HEK293T (cell line): ENCODE measurements at regions not wholly inside any gene's neighbourhood (a gene's known extent, or its start where the extent isn't known, plus 50 kb on each side); places are given as distances from the start of the nearest gene placed in this dataset.
"Not testable (repeated sequence)": the region's sequence is repeated elsewhere in the genome, so short reads cannot be mapped to it uniquely, and the experiment has no call there.

Experiments
- CTCF ChIA-PET: fragments of 350-600 bp; formaldehyde crosslinking; extraction: SDS; loops from one replicate; lab custom pipeline; 2021; ENCODE audit warnings: antibody characterized with exemption, inconsistent platforms; lab: Yijun Ruan, JAX
- POLR2A ChIA-PET: fragments of 350-600 bp; formaldehyde crosslinking; extraction: SDS; loops from one replicate; lab custom pipeline; 2020; ENCODE audit warnings: antibody characterized with exemption, inconsistent platforms; lab: Yijun Ruan, JAX
- DNase-seq: peaks from one replicate; pipeline ENCODE4 v3.0.0; 2012; ENCODE audit warnings: mixed read lengths; ENCODE audit errors: extremely low spot score
- ARNT ChIP-seq: fragments of 450-650 bp; IDR thresholded peaks from 2 replicates; pipeline ENCODE4 v1.6.1; 2017; ENCODE audit warnings: mild to moderate bottlenecking
- BHLHE40 ChIP-seq: fragments of 450-650 bp; IDR thresholded peaks from 2 replicates; pipeline ENCODE4 v1.6.1; 2016; ENCODE audit warnings: mild to moderate bottlenecking, moderate library complexity, borderline replicate concordance
- CTBP1 ChIP-seq: fragments of 450-650 bp; IDR thresholded peaks from 2 replicates; pipeline ENCODE4 v1.6.1; 2016; ENCODE audit warnings: borderline replicate concordance
- ELF4 ChIP-seq: fragments of 450-650 bp; IDR thresholded peaks from 2 replicates; pipeline ENCODE4 v1.6.1; 2017; ENCODE audit warnings: antibody characterized with exemption
- FOXA1 ChIP-seq: fragments of 450-650 bp; IDR thresholded peaks from 2 replicates; pipeline ENCODE4 v1.6.1; 2016; ENCODE audit warnings: mild to moderate bottlenecking
- FOXK2 ChIP-seq: fragments of 450-650 bp; IDR thresholded peaks from 2 replicates; pipeline ENCODE4 v1.6.1; 2016; ENCODE audit warnings: mild to moderate bottlenecking
- FOXM1 ChIP-seq: fragments of 450-650 bp; IDR thresholded peaks from 2 replicates; pipeline ENCODE4 v1.6.1; 2017; ENCODE audit warnings: mild to moderate bottlenecking, borderline replicate concordance
- HDGF ChIP-seq: fragments of 450-650 bp; IDR thresholded peaks from 2 replicates; pipeline ENCODE4 v1.6.1; 2017; ENCODE audit warnings: antibody characterized with exemption, borderline replicate concordance
- L3MBTL2 ChIP-seq: fragments of 450-650 bp; conservative IDR thresholded peaks from 2 replicates; pipeline ENCODE4 v1.6.1; 2016; ENCODE audit warnings: mild to moderate bottlenecking
- LEF1 ChIP-seq: fragments of 450-650 bp; IDR thresholded peaks from 2 replicates; pipeline ENCODE4 v1.6.1; 2017; ENCODE audit warnings: mild to moderate bottlenecking, borderline replicate concordance
- NFRKB ChIP-seq: fragments of 450-650 bp; IDR thresholded peaks from 2 replicates; pipeline ENCODE4 v1.6.1; 2016; ENCODE audit warnings: mild to moderate bottlenecking, moderate library complexity
- PKNOX1 ChIP-seq: fragments of 450-650 bp; IDR thresholded peaks from 2 replicates; pipeline ENCODE4 v1.6.1; 2016
- SP1 ChIP-seq: fragments of 450-650 bp; IDR thresholded peaks from 2 replicates; pipeline ENCODE4 v1.6.1; 2017
- SUZ12 ChIP-seq: fragments of 450-650 bp; IDR thresholded peaks from 2 replicates; pipeline ENCODE4 v1.6.1; 2016; ENCODE audit warnings: mild to moderate bottlenecking
- TARDBP ChIP-seq: fragments of 450-650 bp; IDR thresholded peaks from 2 replicates; pipeline ENCODE4 v1.6.1; 2016
- ZNF384 ChIP-seq: fragments of 450-650 bp; IDR thresholded peaks from 2 replicates; pipeline ENCODE4 v1.6.1; 2016

GRCh38 chr12:90546511-90546910 lies 408.5 kb downstream of the CCER1 start:
- no peak for DNase-seq
- POLR2A ChIA-PET, result no interaction called here

GRCh38 chr12:90543841-90544240 lies 411.1 kb downstream of the CCER1 start:
- CTCF ChIA-PET, result no interaction called here

More at GRCh38 chr12:90546511-90546910, 408.5 kb downstream of the CCER1 start:
- TF ChIP-seq ARNT (no peak), FOXK2 (no peak), TARDBP (no peak), LEF1 (no peak), ELF4 (no peak), ZNF384 (no peak), NFRKB (no peak), SUZ12 (no peak), BHLHE40 (no peak), SP1 (no peak), HDGF (no peak), L3MBTL2 (no peak), PKNOX1 (no peak), FOXM1 (no peak)
- CTCF ChIA-PET, result no interaction called here

GRCh38 chr12:90543374-90543773 lies 411.6 kb downstream of the CCER1 start:
- ChIA-PET POLR2A (no interaction called here), CTCF (no interaction called here)
- TF ChIP-seq ELF4 (no peak), NFRKB (no peak), ARNT (no peak), SUZ12 (no peak), CTBP1 (no peak), TARDBP (no peak), FOXM1 (no peak), PKNOX1 (no peak)
- DNase-seq, result no peak

More at GRCh38 chr12:90543841-90544240, 411.1 kb downstream of the CCER1 start:
- TF ChIP-seq FOXM1 (no peak), SUZ12 (no peak), SP1 (no peak), PKNOX1 (no peak), FOXK2 (no peak), CTBP1 (no peak), LEF1 (no peak), BHLHE40 (no peak), TARDBP (no peak), HDGF (no peak), FOXA1 (no peak), ARNT (no peak), L3MBTL2 (no peak), NFRKB (no peak), ELF4 (no peak), ZNF384 (no peak)
- DNase-seq, result no peak
- POLR2A ChIA-PET, result no interaction called here

- DNase-seq, POLR2A ChIA-PET, CTCF ChIA-PET: not testable (repeated sequence)
These were observed 412.1 kb downstream of the CCER1 start for GRCh38 chr12:90542852-90543251.

- POLR2A ChIA-PET, CTCF ChIA-PET, DNase-seq: not testable (repeated sequence)
These were observed 421.1 kb downstream of the CCER1 start for GRCh38 chr12:90533828-90534227.

- ChIA-PET POLR2A (no interaction called here), CTCF (no interaction called here)
- TF ChIP-seq NFRKB (no peak), PKNOX1 (no peak)
- DNase-seq, result no peak
These were observed 434.8 kb downstream of the CCER1 start for GRCh38 chr12:90520002-90520734.

GRCh38 chr12:90519285-90519684 lies 435.7 kb downstream of the CCER1 start:
- TF ChIP-seq HDGF (no peak), ELF4 (no peak), CTBP1 (no peak), LEF1 (no peak), PKNOX1 (no peak)
- ChIA-PET POLR2A (no interaction called here), CTCF (no interaction called here)
- no peak for DNase-seq
